GM23248 (cell line): ENCODE measurements at regions not wholly inside any gene's neighbourhood (a gene's known extent, or its start where the extent isn't known, plus 50 kb on each side); places are given as distances from the start of the nearest gene placed in this dataset.

Experiments used
- DNase-seq: peaks from one replicate; pipeline ENCODE4 v3.0.0-alpha.2; 2015
- H2AFZ ChIP-seq: fragments of 200-600 bp; sonication (generic); 2 replicates; pipeline ENCODE4 v1.6.1; 2016; ENCODE audit warnings: antibody characterized with exemption
- H3F3A ChIP-seq: fragments of 200-600 bp; sonication (generic); 2 replicates; pipeline ENCODE4 v1.6.1; 2016; ENCODE audit warnings: mild to moderate bottlenecking, antibody characterized with exemption, mixed run types; ENCODE audit not compliant: insufficient read depth
- H3K27ac ChIP-seq: fragments of 200-600 bp; sonication (generic); 2 replicates; pipeline ENCODE4 v1.5.1; 2016; ENCODE audit warnings: mild to moderate bottlenecking
- H3K27me3 ChIP-seq: fragments of 200-600 bp; sonication (generic); replicated peaks from 2 replicates; pipeline ENCODE4 v1.6.1; 2016; ENCODE audit warnings: mild to moderate bottlenecking; ENCODE audit not compliant: insufficient read depth
- H3K36me3 ChIP-seq: fragments of 200-600 bp; sonication (generic); 2 replicates; pipeline ENCODE4 v1.6.1; 2016; ENCODE audit warnings: low read depth, mild to moderate bottlenecking
- H3K4me1 ChIP-seq: fragments of 200-600 bp; sonication (generic); 2 replicates; pipeline ENCODE4 v1.6.1; 2016; ENCODE audit warnings: mild to moderate bottlenecking; ENCODE audit not compliant: insufficient read depth
- H3K4me2 ChIP-seq: fragments of 200-600 bp; sonication (generic); one replicate; pipeline ENCODE4 v1.6.1; 2016; ENCODE audit warnings: mild to moderate bottlenecking; ENCODE audit not compliant: unreplicated experiment
- H3K4me3 ChIP-seq: fragments of 200-600 bp; sonication (generic); 2 replicates; pipeline ENCODE4 v1.5.1; 2016; ENCODE audit warnings: mild to moderate bottlenecking
- H3K79me2 ChIP-seq: fragments of 200-600 bp; sonication (generic); 2 replicates; pipeline ENCODE4 v1.6.1; 2016; ENCODE audit warnings: mild to moderate bottlenecking; ENCODE audit not compliant: insufficient read depth
- H3K9ac ChIP-seq: fragments of 200-600 bp; sonication (generic); 2 replicates; pipeline ENCODE4 v1.6.1; 2016; ENCODE audit warnings: mild to moderate bottlenecking
- H3K9me2 ChIP-seq: fragments of 200-600 bp; sonication (generic); 2 replicates; pipeline ENCODE4 v1.6.1; 2016; ENCODE audit warnings: mixed run types, mild to moderate bottlenecking, moderate library complexity; ENCODE audit not compliant: insufficient read depth
- H3K9me3 ChIP-seq: fragments of 200-600 bp; sonication (generic); one replicate; pipeline ENCODE4 v1.6.1; 2017; ENCODE audit warnings: low read depth
- H4K20me1 ChIP-seq: fragments of 200-600 bp; sonication (generic); 2 replicates; pipeline ENCODE4 v1.6.0; 2016; ENCODE audit not compliant: insufficient read depth
- EZH2 ChIP-seq: fragments of 200-600 bp; sonication (generic); IDR thresholded peaks from 2 replicates; pipeline ENCODE4 v1.6.1; 2018; ENCODE audit warnings: antibody characterized with exemption, mild to moderate bottlenecking; ENCODE audit not compliant: insufficient read depth, poor library complexity, severe bottlenecking
- EZH2phosphoT487 ChIP-seq: fragments of 200-600 bp; sonication (generic); IDR thresholded peaks from 2 replicates; pipeline ENCODE4 v1.6.1; 2018; ENCODE audit warnings: antibody characterized with exemption, moderate library complexity, mild to moderate bottlenecking, low read depth; ENCODE audit not compliant: insufficient read depth
- WGBS, 2 experiments: methylation state at CpG; one replicate each; pipeline ENCODE4 v1.1.6; 2015 to 2017; ENCODE audit warnings: low lambda C conversion rate in 2 of 2, low coverage in 1 of 2; ENCODE audit errors: missing lambda C conversion rate in 2 of 2; 5-methylcytosine and 5-hydroxymethylcytosine counted together
- in situ Hi-C: fragments of 300-500 bp; cut with MboI; formaldehyde crosslinking; loops from 2 replicates; pipeline ENCODE4 v1.15.0; 2020

- Histone ChIP-seq H3K79me2 (no peaks in the 10 kb centered on the region), H2AFZ (peak overlapping the region; percentile 64), H3F3A (peaks cover 6% of the 10 kb centered on the region; the same call in 1 of the 2 replicates), H3K27ac (0 out of 2 replicates have a peak overlapping the region, but pooled peaks have one; percentile 7), H3K36me3 (no peaks in the 10 kb centered on the region), H3K9ac (no peak overlapping the region; the same call in 1 of the 2 replicates), H3K4me2 (no peak overlapping the region), H3K4me3 (no peak overlapping the region), H3K4me1 (peaks cover 10% of the 10 kb centered on the region; the same call in 1 of the 2 replicates), H4K20me1 (no peaks in the 10 kb centered on the region), H3K9me2 (no peaks in the 10 kb centered on the region; the same call in 1 of the 2 replicates), H3K9me3 (no peaks in the 10 kb centered on the region), H3K27me3 (no peaks in the 10 kb centered on the region)
- in situ Hi-C loops, result no loop called here
- 29 to 31% methylated on average over 8 of the region's 8 CpGs for WGBS, 2 experiments
- TF ChIP-seq EZH2, result no peak
- no peak for TF ChIP-seq EZH2phosphoT487
- DNase-seq, result peak; percentile 68
Observed at GRCh38 chr15:35674873-35675781, 129.2 kb upstream of the DPH6 start.

- H3K9me3 ChIP-seq, result no peaks in the 10 kb centered on the region
- no peak for TF ChIP-seq EZH2phosphoT487
- no peak for TF ChIP-seq EZH2
- H3K4me2 ChIP-seq, result no peak overlapping the region
- H3K79me2 ChIP-seq, result no peaks in the 10 kb centered on the region
- no peak overlapping the region for H3K9ac ChIP-seq
- in situ Hi-C loops, result no loop called here
- H3K36me3 ChIP-seq, result no peaks in the 10 kb centered on the region
- WGBS, 2 experiments, result 82 to 89% methylated on average over 2 of the region's 2 CpGs
- H3K4me1 ChIP-seq, result peaks cover 18% of the 10 kb centered on the region
- no peaks in the 10 kb centered on the region for H3K27me3 ChIP-seq
- no peak overlapping the region for H3K27ac ChIP-seq
- no peaks in the 10 kb centered on the region; the same call in 1 of the 2 replicates for H3K9me2 ChIP-seq
- no peak overlapping the region for H3K4me3 ChIP-seq
- H4K20me1 ChIP-seq, result no peaks in the 10 kb centered on the region
- no peak for DNase-seq
- H3F3A ChIP-seq, result peaks cover 6% of the 10 kb centered on the region; the same call in 1 of the 2 replicates
- no peak overlapping the region for H2AFZ ChIP-seq
Observed at GRCh38 chr15:35678774-35679173, 132.8 kb upstream of the DPH6 start.

- Histone ChIP-seq H3K9ac (no peak overlapping the region), H3K36me3 (no peaks in the 10 kb centered on the region), H3K9me3 (no peaks in the 10 kb centered on the region), H3K4me1 (peaks cover 18% of the 10 kb centered on the region), H3F3A (peaks cover 6% of the 10 kb centered on the region; the same call in 1 of the 2 replicates), H3K79me2 (no peaks in the 10 kb centered on the region), H3K4me3 (no peak overlapping the region), H3K9me2 (no peaks in the 10 kb centered on the region; the same call in 1 of the 2 replicates), H3K27ac (no peak overlapping the region), H2AFZ (no peak overlapping the region), H3K4me2 (no peak overlapping the region), H3K27me3 (no peaks in the 10 kb centered on the region), H4K20me1 (no peaks in the 10 kb centered on the region)
- in situ Hi-C loops, result no loop called here
- no peak for TF ChIP-seq EZH2
- TF ChIP-seq EZH2phosphoT487, result no peak
- no peak for DNase-seq
- WGBS, 2 experiments, result 95 to 100% methylated on average over 1 of the region's 1 CpG
Observed at GRCh38 chr15:35679186-35679585, 133.2 kb upstream of the DPH6 start.

GRCh38 chr15:35680951-35681350, 135.0 kb upstream of the DPH6 start:
- H3K9me3 ChIP-seq, result no peaks in the 10 kb centered on the region
- H3K36me3 ChIP-seq, result no peaks in the 10 kb centered on the region
- H3K4me1 ChIP-seq, result peaks cover 9% of the 10 kb centered on the region
- no peak overlapping the region for H2AFZ ChIP-seq
- no peak overlapping the region for H3K27ac ChIP-seq
- H4K20me1 ChIP-seq, result no peaks in the 10 kb centered on the region
- no peaks in the 10 kb centered on the region for H3K9me2 ChIP-seq
- H3K4me2 ChIP-seq, result peak overlapping the region; percentile 36
- H3K79me2 ChIP-seq, result no peaks in the 10 kb centered on the region
- no peaks in the 10 kb centered on the region for H3K27me3 ChIP-seq
- no peak overlapping the region for H3K9ac ChIP-seq
- no peak for TF ChIP-seq EZH2phosphoT487
- no peak for TF ChIP-seq EZH2
- in situ Hi-C loops, result no loop called here
- H3F3A ChIP-seq, result no peaks in the 10 kb centered on the region
- H3K4me3 ChIP-seq, result no peak overlapping the region
- DNase-seq, result no peak
- WGBS, 2 experiments, result 8 to 24% methylated on average over 1 of the region's 1 CpG
